Tibial nerve (tissue), 4 donors: ENCODE measurements at regions not wholly inside any gene's neighbourhood (a gene's known extent, or its start where the extent isn't known, plus 50 kb on each side); places are given as distances from the start of the nearest gene placed in this dataset.

ENCODE experiments used
- DNase-seq, 2 donors: peaks; one replicate each; pipeline ENCODE4 v3.0.0-alpha.2; 2019; ENCODE audit warnings: low spot score in 2 of 2
- H3K27ac ChIP-seq, 4 donors: fragments of 200-600 bp; sonication (generic) in 3 of 4; one replicate each; pipeline ENCODE4 v1.5.1; 2017 to 2019; ENCODE audit warnings: mild to moderate bottlenecking in 1 of 4
- H3K27me3 ChIP-seq, 2 donors: fragments of 200-600 bp; sonication (generic) in 1 of 2; one replicate each; pipeline versions ENCODE4 v1.5.1 to v1.6.0; 2017 to 2019
- H3K36me3 ChIP-seq, 3 donors: fragments of 200-600 bp; sonication (generic); one replicate each; pipeline ENCODE4 v1.5.1; 2018 to 2019
- H3K4me1 ChIP-seq, 4 donors: fragments of 200-600 bp; sonication (generic) in 3 of 4; one replicate each; pipeline ENCODE4 v1.5.1; 2017 to 2019
- H3K4me3 ChIP-seq, 4 donors: fragments of 200-600 bp; sonication (generic) in 3 of 4; one replicate each; pipeline ENCODE4 v1.5.1; 2017 to 2019; ENCODE audit warnings: mild to moderate bottlenecking in 1 of 4, moderate library complexity in 1 of 4
- H3K9me3 ChIP-seq, 4 donors: fragments of 200-600 bp; sonication (generic) in 3 of 4; one replicate each; pipeline ENCODE4 v1.5.1; 2017 to 2019
- EP300 ChIP-seq, 2 donors: sonication (generic); formaldehyde crosslinking; IDR thresholded peaks; one replicate each; pipeline ENCODE4 v1.6.1; 2017; ENCODE audit warnings: antibody characterized with exemption in 2 of 2, mild to moderate bottlenecking in 1 of 2
- POLR2A ChIP-seq, 2 donors: fragments of 450-650 bp; IDR thresholded peaks; one replicate each; pipeline ENCODE4 v1.6.1; 2017; ENCODE audit warnings: antibody characterized with exemption in 2 of 2, mild to moderate bottlenecking in 2 of 2, moderate library complexity in 2 of 2
- WGBS, 2 donors: methylation state at CpG; one replicate each; pipeline ENCODE4 v1.1.5; 2018; 5-methylcytosine and 5-hydroxymethylcytosine counted together
- TF ChIP-seq, protein P1 (sequence below), 5 experiments: fragments of 200-600 bp in 3 of 5; fragments of 450-650 bp in 2 of 5; sonication (generic) in 3 of 5; IDR thresholded peaks; one replicate each; pipeline ENCODE4 v1.5.1; 2016 to 2019; ENCODE audit warnings: antibody characterized with exemption in 5 of 5, mild to moderate bottlenecking in 3 of 5, moderate library complexity in 2 of 5

DNA sequence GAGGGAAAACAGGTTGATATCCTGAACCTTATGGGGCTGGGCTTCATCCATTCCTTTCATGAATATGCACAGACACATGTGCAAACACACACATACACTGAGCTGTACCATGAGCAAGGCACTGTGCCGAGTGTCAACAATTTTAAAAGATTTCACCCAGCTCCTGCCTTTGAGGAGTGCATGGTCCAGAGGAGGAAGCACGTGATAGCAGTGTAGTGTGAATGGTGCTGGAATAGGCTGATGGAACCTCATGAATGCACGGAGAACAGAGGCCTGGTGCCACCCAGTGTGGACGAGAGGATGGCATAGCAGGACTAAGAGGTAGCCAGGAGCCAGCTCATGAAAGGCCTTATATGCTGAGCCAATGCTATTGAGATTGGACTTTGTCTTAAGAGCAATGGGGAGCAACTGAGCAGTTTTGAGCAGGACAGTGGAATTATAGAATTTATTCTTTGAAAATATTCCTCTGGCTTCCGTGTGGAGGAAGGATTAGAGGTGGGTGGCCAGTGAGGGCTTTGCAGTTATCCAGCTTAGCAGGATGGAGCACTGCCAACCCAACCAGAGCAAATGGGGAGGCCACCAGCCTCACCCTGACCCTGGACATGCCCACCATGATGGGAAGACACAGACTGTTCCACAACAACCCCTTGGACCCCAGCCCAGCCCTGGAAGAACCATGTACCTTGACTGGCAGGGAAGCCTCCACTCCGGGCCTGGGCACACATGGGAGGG lies 84.4 kb downstream of the UNC5CL start:
- no peaks in the 10 kb centered on the region for H3K4me1 ChIP-seq
- H3K36me3 ChIP-seq: no peaks in the 10 kb centered on the region
- H3K27me3 ChIP-seq: no peaks in the 10 kb centered on the region
- TF ChIP-seq, protein P1, sequence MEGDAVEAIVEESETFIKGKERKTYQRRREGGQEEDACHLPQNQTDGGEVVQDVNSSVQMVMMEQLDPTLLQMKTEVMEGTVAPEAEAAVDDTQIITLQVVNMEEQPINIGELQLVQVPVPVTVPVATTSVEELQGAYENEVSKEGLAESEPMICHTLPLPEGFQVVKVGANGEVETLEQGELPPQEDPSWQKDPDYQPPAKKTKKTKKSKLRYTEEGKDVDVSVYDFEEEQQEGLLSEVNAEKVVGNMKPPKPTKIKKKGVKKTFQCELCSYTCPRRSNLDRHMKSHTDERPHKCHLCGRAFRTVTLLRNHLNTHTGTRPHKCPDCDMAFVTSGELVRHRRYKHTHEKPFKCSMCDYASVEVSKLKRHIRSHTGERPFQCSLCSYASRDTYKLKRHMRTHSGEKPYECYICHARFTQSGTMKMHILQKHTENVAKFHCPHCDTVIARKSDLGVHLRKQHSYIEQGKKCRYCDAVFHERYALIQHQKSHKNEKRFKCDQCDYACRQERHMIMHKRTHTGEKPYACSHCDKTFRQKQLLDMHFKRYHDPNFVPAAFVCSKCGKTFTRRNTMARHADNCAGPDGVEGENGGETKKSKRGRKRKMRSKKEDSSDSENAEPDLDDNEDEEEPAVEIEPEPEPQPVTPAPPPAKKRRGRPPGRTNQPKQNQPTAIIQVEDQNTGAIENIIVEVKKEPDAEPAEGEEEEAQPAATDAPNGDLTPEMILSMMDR (IDR thresholded peaks at IDR 0.05): no peak
- TF ChIP-seq POLR2A (IDR thresholded peaks at IDR 0.05): no peak
- no peak for TF ChIP-seq EP300 (IDR thresholded peaks at IDR 0.05)
- no peaks in the 10 kb centered on the region for H3K9me3 ChIP-seq
- 87 to 88% methylated on average over 6 of the region's 6 CpGs for WGBS, 2 donors
- DNase-seq: no peak
- H3K4me3 ChIP-seq: no peak overlapping the region
- no peak overlapping the region for H3K27ac ChIP-seq

DNA sequence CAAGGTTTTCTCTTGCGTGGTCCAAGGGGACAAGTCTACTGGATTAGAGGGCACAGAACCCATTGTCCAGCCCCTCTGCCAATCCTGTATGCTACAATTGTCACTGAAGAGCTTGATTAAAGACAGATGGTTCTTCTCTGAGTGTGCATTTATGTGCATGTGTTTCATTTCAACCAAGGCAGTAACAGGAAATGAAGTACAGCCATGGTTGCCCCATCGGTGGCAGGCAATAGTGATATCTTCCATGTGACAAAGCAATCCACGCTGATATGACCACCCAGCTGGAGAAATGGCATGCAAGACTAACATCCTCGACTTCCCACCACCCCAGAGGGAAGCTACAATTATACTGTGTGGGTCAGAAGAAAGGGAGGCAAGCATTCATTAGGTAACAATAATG lies 85.5 kb downstream of the UNC5CL start:
- Histone ChIP-seq H3K27me3 (no peaks in the 10 kb centered on the region), H3K4me1 (no peaks in the 10 kb centered on the region), H3K27ac (no peak overlapping the region), H3K9me3 (no peaks in the 10 kb centered on the region), H3K36me3 (no peaks in the 10 kb centered on the region), H3K4me3 (no peak overlapping the region)
- WGBS, 2 donors: 52 to 70% methylated on average over 4 of the region's 4 CpGs
- no peak for DNase-seq
- TF ChIP-seq, protein P1 (IDR thresholded peaks at IDR 0.05): no peak
- TF ChIP-seq EP300 (IDR thresholded peaks at IDR 0.05) (no peak), POLR2A (IDR thresholded peaks at IDR 0.05) (no peak)

DNA sequence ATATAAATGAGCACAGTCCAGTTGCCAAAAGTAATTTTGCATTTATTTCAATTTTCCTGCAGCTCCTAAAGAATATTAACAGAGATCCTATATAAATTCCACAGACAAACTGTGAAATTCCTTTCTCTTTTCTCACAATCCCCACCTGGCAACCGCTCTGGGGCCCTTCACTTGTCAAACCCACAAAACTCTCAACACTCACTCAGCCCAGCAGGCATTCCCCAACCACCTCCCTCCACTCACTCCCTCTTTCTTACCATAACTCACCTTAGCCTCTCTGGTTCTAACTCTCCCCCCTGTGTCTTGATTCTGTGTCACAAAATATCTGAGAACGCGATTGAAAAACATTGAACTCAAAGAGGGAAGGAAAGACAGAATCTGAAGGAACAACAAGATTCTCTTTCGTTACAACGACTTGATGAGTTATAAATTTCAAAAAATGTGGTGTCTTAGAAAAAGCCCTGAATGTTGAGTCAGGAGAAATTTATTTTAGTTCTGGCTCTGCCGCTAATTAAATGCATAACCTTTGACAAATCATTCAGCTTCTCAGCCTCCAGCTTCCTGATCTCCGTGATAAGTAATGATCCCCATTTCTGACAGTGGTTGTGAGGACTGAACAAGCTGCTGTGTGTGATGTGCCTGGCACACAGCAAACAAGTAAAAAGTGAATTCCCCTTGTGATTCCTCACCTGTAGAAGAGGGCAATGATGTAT lies 87.9 kb downstream of the UNC5CL start:
- 47 to 50% methylated on average over 7 of the region's 7 CpGs for WGBS, 2 donors
- Histone ChIP-seq H3K27me3 (no peaks in the 10 kb centered on the region), H3K4me1 (no peaks in the 10 kb centered on the region), H3K9me3 (no peaks in the 10 kb centered on the region), H3K36me3 (no peaks in the 10 kb centered on the region), H3K27ac (no peak overlapping the region), H3K4me3 (no peak overlapping the region)
- TF ChIP-seq POLR2A (IDR thresholded peaks at IDR 0.05) (no peak), EP300 (IDR thresholded peaks at IDR 0.05) (no peak)
- TF ChIP-seq, protein P1 (IDR thresholded peaks at IDR 0.05): no peak
- DNase-seq: no peak

DNA sequence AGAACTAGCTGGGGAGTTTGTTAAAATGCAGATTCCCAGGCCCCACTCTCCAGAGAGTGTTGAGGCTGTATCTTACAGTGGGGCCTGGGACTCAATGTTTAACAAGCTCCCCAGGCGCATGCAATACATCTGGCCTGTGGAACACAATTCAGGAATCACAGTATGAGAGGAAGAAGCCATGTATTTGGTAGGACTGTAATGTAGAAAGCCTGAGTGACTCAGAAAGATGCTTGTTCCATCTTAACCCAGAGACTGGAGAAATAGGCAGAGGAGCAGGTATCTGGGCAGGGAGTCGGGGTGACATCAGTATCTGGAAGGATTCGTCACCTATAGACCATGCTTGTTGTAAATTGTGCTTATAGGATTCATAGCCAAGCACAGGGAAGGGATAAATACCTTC lies 90.5 kb downstream of the UNC5CL start:
- no peaks in the 10 kb centered on the region for H3K27me3 ChIP-seq
- WGBS, 2 donors: 92 to 96% methylated on average over 3 of the region's 3 CpGs
- DNase-seq: no peak
- H3K9me3 ChIP-seq: no peaks in the 10 kb centered on the region
- H3K27ac ChIP-seq: no peak overlapping the region
- no peaks in the 10 kb centered on the region for H3K36me3 ChIP-seq
- no peak overlapping the region for H3K4me3 ChIP-seq
- TF ChIP-seq, protein P1 (IDR thresholded peaks at IDR 0.05): no peak
- TF ChIP-seq POLR2A (IDR thresholded peaks at IDR 0.05): no peak
- TF ChIP-seq EP300 (IDR thresholded peaks at IDR 0.05): no peak
- H3K4me1 ChIP-seq: no peaks in the 10 kb centered on the region

DNA sequence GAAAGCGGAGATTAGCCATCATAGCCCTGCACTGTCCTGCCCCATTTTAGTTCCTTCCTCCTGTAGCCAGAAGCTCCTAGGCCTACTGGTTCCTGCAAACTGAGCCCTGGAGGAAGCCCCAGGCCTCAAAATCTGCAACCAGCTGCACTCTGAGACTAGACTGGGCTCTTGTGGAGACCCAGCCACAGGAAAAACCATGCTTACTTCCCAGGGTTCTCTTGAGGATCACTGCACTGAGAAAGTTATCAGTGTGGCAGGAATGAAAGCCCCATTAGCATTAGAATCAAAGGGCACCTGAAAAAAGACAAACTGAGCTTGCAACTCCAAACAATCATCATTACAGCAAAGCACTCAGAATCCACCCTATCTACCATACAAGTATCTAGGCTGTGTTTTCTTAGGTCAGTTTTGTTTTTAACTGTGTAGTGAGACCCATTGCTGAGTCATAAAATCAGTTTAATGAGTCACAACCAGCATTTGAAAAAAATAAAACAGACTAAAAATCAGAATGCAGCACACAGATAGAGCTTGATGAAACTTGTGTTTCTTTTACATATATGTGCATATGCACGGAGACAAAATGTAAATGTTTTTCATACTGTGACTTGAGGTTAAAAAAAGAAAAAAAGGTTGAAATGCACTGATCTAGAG lies 91.0 kb downstream of the UNC5CL start:
- Histone ChIP-seq H3K9me3 (no peaks in the 10 kb centered on the region), H3K27me3 (no peaks in the 10 kb centered on the region)

More for the DNA sequence above, 91.0 kb downstream of the UNC5CL start:
- Histone ChIP-seq H3K4me1 (no peaks in the 10 kb centered on the region), H3K27ac (no peak overlapping the region), H3K4me3 (no peak overlapping the region), H3K36me3 (no peaks in the 10 kb centered on the region)
- 75 to 89% methylated on average over 2 of the region's 2 CpGs for WGBS, 2 donors
- DNase-seq: no peak
- TF ChIP-seq EP300 (IDR thresholded peaks at IDR 0.05) (no peak), POLR2A (IDR thresholded peaks at IDR 0.05) (no peak)
- TF ChIP-seq, protein P1 (IDR thresholded peaks at IDR 0.05): no peak
